GM23248 (cell line): ENCODE measurements at regions not wholly inside any gene's neighbourhood (a gene's known extent, or its start where the extent isn't known, plus 50 kb on each side); places are given as distances from the start of the nearest gene placed in this dataset.

Experiments
- EZH2 ChIP-seq: fragments of 200-600 bp; sonication (generic); IDR thresholded peaks from 2 replicates; pipeline ENCODE4 v1.6.1; 2018; ENCODE audit warnings: antibody characterized with exemption, mild to moderate bottlenecking; ENCODE audit not compliant: insufficient read depth, poor library complexity, severe bottlenecking
- EZH2phosphoT487 ChIP-seq: fragments of 200-600 bp; sonication (generic); IDR thresholded peaks from 2 replicates; pipeline ENCODE4 v1.6.1; 2018; ENCODE audit warnings: antibody characterized with exemption, moderate library complexity, mild to moderate bottlenecking, low read depth; ENCODE audit not compliant: insufficient read depth

DNA sequence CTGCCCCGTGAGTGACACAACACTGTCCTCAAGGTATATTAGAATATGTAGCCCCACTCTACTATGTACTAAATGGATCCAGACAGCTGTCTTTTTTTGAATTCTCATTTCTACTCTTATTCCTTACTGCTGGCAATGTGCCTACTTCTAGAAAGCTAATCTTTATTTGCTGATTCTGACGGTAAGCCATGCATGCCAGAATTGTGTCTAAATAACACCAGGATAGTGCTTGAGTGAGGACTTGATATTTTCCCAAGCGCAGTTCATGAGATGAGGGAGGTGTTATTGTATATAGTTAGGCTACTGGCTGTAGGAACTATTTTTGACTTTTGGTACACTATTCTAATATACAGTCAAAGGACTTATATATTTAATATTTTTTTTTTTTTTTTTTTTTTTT, 316.2 kb upstream of the NAV3 start:
- no peak for TF ChIP-seq EZH2
- no peak for TF ChIP-seq EZH2phosphoT487
